HEK293T (cell line): ENCODE measurements at regions not wholly inside any gene's neighbourhood (a gene's known extent, or its start where the extent isn't known, plus 50 kb on each side); places are given as distances from the start of the nearest gene placed in this dataset.

Experiments
- BHLHE40 ChIP-seq: fragments of 450-650 bp; IDR thresholded peaks from 2 replicates; pipeline ENCODE4 v1.6.1; 2016; ENCODE audit warnings: mild to moderate bottlenecking, moderate library complexity, borderline replicate concordance
- CTBP1 ChIP-seq: fragments of 450-650 bp; IDR thresholded peaks from 2 replicates; pipeline ENCODE4 v1.6.1; 2016; ENCODE audit warnings: borderline replicate concordance
- FOXA1 ChIP-seq: fragments of 450-650 bp; IDR thresholded peaks from 2 replicates; pipeline ENCODE4 v1.6.1; 2016; ENCODE audit warnings: mild to moderate bottlenecking

DNA sequence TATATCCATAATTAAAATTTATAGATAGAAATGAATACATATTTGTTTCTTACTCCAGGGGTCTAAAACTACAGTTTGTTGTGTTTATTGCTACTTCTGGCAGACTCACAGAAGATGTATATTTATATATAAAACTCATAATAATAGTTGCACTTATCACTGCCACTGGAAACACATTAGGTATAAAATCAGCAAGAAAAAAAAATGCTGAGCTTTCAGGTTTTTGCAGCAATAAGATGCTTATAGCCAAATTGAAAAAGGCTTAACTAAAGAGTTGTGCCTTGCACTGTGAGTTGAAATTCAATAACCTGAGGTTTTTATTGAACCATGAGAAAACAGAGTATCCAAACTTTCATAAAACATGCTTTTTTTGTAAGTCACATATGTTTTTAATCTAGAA lies 623.9 kb upstream of the CRIM1 start:
- TF ChIP-seq BHLHE40 (no peak), FOXA1 (no peak), CTBP1 (no peak)
